Stimulated activated naive CD8-positive, alpha-beta T cell treated with anti-CD3 and anti-CD28 coated beads, Interleukin-15, amount 100 ng/mL, for 72 hours (primary cell): ENCODE measurements at regions not wholly inside any gene's neighbourhood (a gene's known extent, or its start where the extent isn't known, plus 50 kb on each side); places are given as distances from the start of the nearest gene placed in this dataset.
"Not testable (repeated sequence)": the region's sequence is repeated elsewhere in the genome, so short reads cannot be mapped to it uniquely, and the experiment has no call there.

Experiments used
- ATAC-seq: fragments of 150-1000 bp; cut with Tn5 transposase; 2 replicates; pipeline ENCODE4 v1.10.0; 2021; ENCODE audit warnings: mild to moderate bottlenecking, moderate library complexity
- DNase-seq, 2 donors: peaks; one replicate each; pipeline ENCODE4 v3.0.0; 2021 to 2022
- H3K27ac Mint-ChIP-seq, 2 donors: one replicate each; pipeline ENCODE4 v1.8.0; 2022; ENCODE audit warnings: mild to moderate bottlenecking in 2 of 2, mixed read lengths in 2 of 2, moderate library complexity in 2 of 2
- H3K27me3 Mint-ChIP-seq: one replicate; pipeline ENCODE4 v1.8.0; 2022; ENCODE audit warnings: mixed read lengths
- H3K4me1 Mint-ChIP-seq: one replicate; pipeline ENCODE4 v1.8.0; 2022; ENCODE audit warnings: mild to moderate bottlenecking, mixed read lengths
- H3K4me3 Mint-ChIP-seq, 2 donors: one replicate each; pipeline ENCODE4 v1.8.0; 2022; ENCODE audit warnings: mild to moderate bottlenecking in 2 of 2, mixed read lengths in 2 of 2, moderate library complexity in 1 of 2
- H3K9me3 Mint-ChIP-seq, 2 donors: one replicate each; pipeline ENCODE4 v1.8.0; 2022; ENCODE audit warnings: mixed read lengths in 2 of 2

DNA sequence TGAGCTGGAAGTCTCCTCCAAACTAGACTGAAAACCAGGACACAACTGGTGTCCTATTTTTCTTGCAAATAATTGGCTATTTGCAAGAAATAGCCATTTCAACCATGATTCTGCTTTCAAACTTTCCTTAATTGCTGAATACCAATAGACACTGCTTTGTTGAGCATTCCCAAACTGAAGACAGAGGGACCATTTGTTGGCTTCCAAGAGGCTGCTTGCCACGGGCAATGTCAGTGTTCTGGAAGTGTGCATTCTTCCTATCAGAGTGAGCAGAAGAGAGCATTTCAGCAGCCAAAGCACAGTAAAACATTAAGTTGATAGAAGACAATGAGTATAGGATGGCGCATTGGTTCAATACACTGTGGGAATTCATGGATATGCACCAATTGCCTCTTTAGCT lies 360.5 kb upstream of the RGPD4 start:
- DNase-seq (no peak), ATAC-seq (no peak)
- no peaks in the 10 kb centered on the region for H3K4me1 Mint-ChIP-seq
- H3K27ac Mint-ChIP-seq = no peak overlapping the region
- no peaks in the 10 kb centered on the region for H3K27me3 Mint-ChIP-seq
- H3K4me3 Mint-ChIP-seq = no peak overlapping the region
- H3K9me3 Mint-ChIP-seq = peaks cover 28 to 35% of the 10 kb centered on the region in 2 donors

DNA sequence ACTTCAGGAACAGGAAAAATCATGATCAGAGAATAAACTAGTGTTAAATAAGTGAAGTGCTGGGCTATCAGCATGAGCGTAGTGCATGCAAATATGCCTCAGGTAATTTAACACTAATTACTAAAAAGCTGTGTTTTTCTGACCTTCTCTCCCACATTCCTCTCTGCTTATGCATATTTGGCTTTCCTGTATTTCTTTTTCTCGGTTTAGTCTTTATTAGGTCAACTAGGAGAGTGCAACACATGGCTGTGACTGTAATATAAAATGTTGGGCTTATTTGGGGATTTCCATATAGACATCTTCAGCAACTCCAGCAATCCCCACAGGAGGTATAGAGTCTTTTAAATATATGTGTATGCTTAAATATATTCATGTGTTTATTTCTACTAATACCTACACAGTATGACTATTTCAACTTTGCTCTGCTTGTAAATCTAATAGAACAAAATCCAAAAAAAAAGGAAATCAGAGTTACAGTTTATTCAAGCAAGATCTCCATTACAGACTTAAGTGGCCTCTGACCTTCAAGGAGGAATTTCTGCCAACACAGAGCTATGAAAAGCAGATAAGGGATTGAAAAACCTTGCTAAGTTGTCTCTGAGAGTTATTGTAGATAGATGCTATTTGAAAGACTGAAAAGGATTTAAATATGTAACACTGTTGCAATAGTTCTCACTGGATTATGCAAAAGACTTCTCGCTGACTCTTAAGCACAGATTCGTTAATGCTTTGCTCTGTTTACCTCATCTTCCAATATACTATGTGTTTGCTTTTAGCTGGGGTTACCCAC lies 359.5 kb upstream of the RGPD4 start:
- Mint-ChIP-seq H3K4me1 (no peaks in the 10 kb centered on the region), H3K27ac (no peak overlapping the region), H3K4me3 (no peak overlapping the region), H3K27me3 (no peaks in the 10 kb centered on the region), H3K9me3 (peaks cover 27 to 31% of the 10 kb centered on the region in 2 donors)
- ATAC-seq (no peak), DNase-seq (no peak)

DNA sequence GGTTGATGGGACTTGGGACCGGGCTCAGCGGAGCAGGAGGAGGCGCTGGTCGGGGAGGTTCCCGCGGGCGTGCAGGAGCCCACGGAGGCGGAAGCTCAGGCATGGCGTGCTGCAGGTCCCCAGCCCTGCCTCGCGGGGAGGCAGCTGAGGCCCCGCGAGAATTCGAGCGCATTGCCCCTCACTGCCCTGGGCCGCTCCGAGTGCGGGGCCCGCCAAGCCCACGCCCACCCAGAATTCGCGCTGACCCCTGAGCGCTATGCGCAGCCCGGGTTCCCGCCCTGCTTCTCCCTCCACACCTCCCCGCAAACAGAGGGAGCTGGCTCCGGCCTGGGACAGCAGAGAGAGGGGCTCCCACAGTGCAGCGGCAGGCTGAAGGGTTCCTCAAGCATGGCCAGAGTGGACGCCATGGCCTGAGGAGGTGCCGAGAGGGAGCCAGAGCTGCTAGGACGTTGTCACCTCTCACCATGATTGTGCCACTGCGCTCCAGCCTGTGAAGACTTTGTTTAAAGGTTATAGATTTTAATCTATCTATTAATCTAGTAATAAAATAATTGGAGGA lies 357.2 kb upstream of the RGPD4 start:
- no peak for DNase-seq
- no peak for ATAC-seq
- no peaks in the 10 kb centered on the region for H3K4me1 Mint-ChIP-seq
- no peak overlapping the region for H3K27ac Mint-ChIP-seq
- no peak overlapping the region for H3K4me3 Mint-ChIP-seq
- no peaks in the 10 kb centered on the region for H3K27me3 Mint-ChIP-seq
- peaks cover 18 to 20% of the 10 kb centered on the region in 2 donors for H3K9me3 Mint-ChIP-seq

DNA sequence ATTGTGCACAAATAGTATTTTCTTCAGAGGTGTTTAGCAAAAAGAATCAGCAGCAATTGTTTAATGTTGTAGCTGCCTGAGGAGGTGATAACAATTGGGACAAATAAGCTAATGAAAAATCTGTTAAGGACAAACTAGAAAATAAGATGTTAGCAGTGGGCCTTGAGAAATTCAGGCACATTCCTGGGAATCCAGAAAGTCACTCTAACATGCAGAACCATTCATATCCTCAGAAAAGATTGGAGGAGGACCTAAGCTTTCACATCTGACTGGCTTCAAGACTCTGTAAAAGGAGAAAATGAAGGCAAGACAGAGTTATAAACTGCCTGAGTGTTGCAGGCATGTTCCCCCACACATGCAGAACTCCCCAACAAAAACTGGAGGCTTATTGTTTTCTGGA lies 353.5 kb upstream of the RGPD4 start:
- no peak for DNase-seq
- no peak overlapping the region for H3K27ac Mint-ChIP-seq
- H3K27me3 Mint-ChIP-seq = no peaks in the 10 kb centered on the region
- no peaks in the 10 kb centered on the region for H3K4me1 Mint-ChIP-seq
- H3K9me3 Mint-ChIP-seq = peaks cover 13% of the 10 kb centered on the region in 2 donors
- no peak overlapping the region for H3K4me3 Mint-ChIP-seq
- no peak for ATAC-seq

DNA sequence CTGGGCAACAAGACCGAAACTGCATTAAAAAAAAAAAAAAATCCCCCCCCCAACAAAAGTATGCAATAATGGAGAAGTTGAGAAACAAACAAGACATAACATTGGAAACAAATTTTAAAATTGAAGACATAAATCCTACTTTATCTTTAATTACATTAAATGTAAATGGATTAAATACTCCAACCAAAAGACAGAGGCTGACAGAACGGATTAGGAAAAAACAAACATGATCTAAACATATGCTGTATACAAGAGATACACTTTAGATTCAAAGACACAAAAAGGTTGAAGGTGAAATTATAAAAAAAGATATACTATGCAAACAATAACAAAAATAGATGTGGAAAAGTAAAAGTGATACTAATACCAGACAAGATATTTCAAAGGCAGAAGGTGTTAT lies 350.8 kb upstream of the RGPD4 start:
- H3K9me3 Mint-ChIP-seq = peaks cover 6% of the 10 kb centered on the region in 2 donors
- DNase-seq = no peak
- H3K4me1 Mint-ChIP-seq = no peaks in the 10 kb centered on the region
- no peak overlapping the region for H3K27ac Mint-ChIP-seq
- no peak overlapping the region for H3K4me3 Mint-ChIP-seq
- ATAC-seq = no peak
- no peaks in the 10 kb centered on the region for H3K27me3 Mint-ChIP-seq

DNA sequence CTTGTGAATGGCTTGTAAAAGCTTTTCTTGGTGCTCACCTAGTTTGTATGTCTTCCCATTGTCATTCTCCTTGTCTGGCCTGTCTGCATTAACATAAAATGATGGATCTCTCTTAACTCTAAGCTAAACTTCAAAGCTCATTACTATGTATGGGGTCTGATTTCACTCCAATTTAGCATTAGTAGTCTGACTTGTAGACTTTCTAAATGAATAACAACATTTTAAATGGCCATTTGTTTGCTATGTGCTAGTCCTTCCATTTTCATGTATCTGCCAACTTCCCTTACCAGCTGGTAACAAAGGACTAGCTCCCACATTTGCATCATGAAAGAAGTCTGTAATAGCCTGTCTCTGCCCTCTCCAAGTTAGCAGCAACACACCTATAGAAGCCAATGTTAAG lies 324.2 kb upstream of the RGPD4 start:
- Mint-ChIP-seq H3K27ac (no peak overlapping the region), H3K9me3 (no peaks in the 10 kb centered on the region), H3K27me3 (no peaks in the 10 kb centered on the region), H3K4me1 (no peaks in the 10 kb centered on the region), H3K4me3 (no peak overlapping the region)
- ATAC-seq (no peak), DNase-seq (no peak)

DNA sequence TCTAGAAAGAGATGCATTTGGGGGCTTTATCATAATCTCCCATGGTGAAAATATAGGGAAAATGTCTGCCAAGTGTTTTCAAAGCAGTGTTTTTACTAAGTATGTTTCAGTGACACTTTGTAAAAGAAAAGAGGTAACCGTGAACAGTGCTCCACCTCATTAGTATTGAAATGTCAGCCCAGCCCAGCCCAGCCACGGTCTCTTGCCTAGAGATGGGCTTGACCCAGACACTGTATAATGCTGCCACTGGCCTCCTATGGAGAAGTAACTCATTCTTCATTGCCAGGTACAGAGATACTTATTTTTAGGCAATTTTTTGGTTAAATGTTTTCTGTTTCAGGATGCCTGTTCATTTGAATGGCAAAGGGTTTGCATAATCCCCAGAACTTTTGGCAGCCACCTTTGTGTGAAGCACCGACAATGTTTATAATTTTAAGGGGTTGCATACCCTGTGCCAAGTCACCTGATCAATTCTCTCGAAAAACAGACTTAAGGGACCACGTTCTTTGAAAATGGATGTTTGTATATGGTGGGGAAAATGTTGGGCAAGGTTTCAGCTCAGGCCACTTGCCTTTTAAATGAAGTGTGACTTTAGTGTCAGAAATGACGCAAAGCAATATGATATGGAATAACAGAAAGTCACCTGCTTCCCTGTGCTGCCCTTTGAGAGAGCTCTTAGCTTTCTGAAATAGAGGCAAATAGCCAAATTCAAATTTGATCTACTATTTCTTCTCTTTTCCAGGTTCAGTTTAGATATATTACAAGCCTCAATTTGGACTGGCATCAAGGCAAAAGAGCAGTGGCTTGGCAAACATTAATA lies 314.5 kb upstream of the RGPD4 start:
- Mint-ChIP-seq H3K4me1 (no peaks in the 10 kb centered on the region), H3K9me3 (peaks cover 0 to 9% of the 10 kb centered on the region in 2 donors), H3K27me3 (no peaks in the 10 kb centered on the region), H3K4me3 (no peak overlapping the region), H3K27ac (no peak overlapping the region)
- ATAC-seq = no peak
- no peak for DNase-seq

DNA sequence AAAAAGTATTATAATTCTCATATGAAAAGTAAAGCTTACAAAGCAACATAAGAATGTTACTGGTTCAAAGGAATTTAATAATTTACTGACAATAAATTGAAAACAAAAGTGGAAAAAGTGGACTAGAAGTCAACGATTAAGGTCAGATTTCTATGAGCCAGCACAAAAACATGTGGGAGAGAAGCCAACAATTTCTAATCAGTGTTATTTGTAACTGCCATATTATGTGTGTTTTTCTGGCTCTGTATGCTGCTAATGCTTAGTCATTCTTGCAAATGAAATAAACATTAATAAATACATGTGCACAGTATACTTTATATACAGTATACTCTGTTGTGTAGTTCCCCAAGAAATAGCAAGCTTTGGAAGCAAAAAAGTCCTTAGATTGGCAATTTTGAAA lies 301.3 kb upstream of the RGPD4 start:
- peaks cover 6 to 9% of the 10 kb centered on the region in 2 donors for H3K9me3 Mint-ChIP-seq
- no peaks in the 10 kb centered on the region for H3K4me1 Mint-ChIP-seq

DNA sequence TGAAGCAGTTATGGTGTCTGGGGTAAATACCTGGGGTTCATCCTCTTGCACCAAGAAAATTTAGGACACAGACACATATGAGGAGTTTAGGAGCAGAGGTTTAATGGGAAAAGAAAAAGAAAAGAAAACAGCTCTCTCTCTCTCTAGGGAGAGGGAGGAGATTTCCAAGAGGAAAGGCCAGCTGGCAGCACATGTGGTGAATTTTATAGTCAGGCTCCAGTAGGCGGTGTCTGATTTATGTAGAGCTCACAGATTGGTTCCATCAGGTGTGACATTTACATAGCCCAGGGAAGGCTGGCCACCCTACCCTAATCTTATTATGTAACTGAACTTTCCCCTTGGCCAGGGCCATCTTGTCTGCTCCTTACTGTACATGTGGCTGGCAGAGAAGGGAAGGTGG lies 297.5 kb upstream of the RGPD4 start:
- Mint-ChIP-seq H3K9me3 (peaks cover 0 to 8% of the 10 kb centered on the region in 2 donors), H3K27ac (no peak overlapping the region), H3K4me1 (no peaks in the 10 kb centered on the region), H3K27me3 (no peaks in the 10 kb centered on the region), H3K4me3 (no peak overlapping the region)
- ATAC-seq = no peak
- DNase-seq = no peak

More for the DNA sequence above, 301.3 kb upstream of the RGPD4 start:
- Mint-ChIP-seq H3K27me3 (no peaks in the 10 kb centered on the region), H3K4me3 (no peak overlapping the region), H3K27ac (no peak overlapping the region)
- no peak for DNase-seq
- no peak for ATAC-seq

DNA sequence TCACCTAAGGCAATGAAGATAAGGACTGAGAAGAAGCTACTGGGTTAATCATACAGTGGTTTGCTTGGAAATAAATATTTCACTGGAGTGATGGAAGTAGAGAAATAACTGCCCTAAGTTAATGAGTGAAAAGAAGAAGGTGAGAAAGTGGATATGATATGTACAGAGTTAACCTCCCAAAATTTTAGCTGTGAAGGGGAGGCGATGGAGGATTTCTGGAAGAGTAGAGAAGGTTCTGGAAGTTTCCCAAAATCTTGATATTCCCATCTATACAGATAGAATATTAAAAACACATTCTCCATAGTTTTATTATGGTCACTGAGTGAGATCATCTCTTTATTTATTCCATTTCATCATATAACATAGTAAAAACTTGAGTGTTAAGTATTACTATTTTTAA lies 296.6 kb upstream of the RGPD4 start:
- no peak for ATAC-seq
- Mint-ChIP-seq H3K9me3 (peaks cover 0 to 10% of the 10 kb centered on the region in 2 donors), H3K27ac (no peak overlapping the region), H3K4me1 (no peaks in the 10 kb centered on the region), H3K4me3 (no peak overlapping the region), H3K27me3 (no peaks in the 10 kb centered on the region)
- no peak for DNase-seq

DNA sequence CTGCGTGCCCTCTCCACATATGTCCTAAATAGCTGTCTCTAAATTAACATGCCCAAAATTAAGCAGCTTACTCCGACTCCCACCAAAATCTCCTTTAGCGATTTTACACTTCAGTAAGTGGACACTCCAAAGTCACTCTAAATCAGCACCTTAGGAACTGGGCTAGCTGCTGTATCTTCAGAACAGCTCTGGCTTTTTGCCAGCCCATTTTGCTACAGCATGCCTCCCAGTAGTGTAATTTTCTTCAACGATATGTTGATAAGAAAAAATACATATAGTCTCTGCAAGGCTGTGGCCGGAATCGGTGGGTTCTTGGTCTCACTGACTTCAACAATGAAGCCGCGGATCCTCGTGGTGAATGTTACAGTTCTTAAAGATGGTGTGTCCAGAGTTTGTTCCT lies 291.8 kb upstream of the RGPD4 start:
- H3K4me3 Mint-ChIP-seq = no peak overlapping the region
- H3K4me1 Mint-ChIP-seq = no peaks in the 10 kb centered on the region
- DNase-seq (no peak), ATAC-seq (no peak)
- H3K27me3 Mint-ChIP-seq = no peaks in the 10 kb centered on the region
- peaks cover 0 to 7% of the 10 kb centered on the region in 2 donors for H3K9me3 Mint-ChIP-seq
- H3K27ac Mint-ChIP-seq = no peak overlapping the region

DNA sequence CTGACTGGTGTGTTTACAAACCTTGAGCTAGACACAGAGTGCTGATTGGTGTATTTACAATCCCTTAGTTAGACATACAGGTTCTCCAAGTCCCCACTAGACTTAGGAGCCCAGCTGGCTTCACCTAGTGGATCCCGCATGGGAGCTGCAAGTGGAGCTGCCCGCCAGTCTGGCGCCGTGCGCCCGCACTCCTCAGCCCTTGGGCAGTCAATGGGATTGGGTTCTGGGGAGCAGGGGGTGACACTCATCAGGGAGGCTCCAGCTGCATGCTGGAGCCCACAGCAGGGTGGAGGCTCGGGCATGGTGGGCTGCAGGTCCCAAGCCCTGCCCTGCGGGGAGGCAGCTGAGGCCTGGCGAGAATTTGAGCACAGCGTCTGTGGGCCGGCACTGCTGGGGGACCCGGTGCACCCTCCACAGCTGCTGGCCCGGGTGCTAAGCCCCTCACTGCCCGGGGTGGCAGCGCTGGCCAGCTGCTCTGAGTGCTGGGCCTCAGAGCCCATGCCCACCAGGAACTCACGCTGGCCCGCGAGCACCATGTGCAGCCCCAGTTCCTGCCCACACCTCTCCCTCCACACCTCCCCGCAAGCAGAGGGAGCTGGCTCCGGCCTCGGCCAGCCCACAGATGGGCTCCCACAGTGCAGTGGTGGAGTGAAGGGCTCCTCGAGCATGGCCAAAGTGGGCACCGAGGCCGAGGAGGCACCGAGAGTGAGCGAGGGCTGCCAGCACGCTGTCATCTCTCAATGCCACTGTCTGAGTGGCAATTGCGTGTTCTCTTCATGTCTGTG lies 290.6 kb upstream of the RGPD4 start:
- H3K4me1 Mint-ChIP-seq, H3K27me3 Mint-ChIP-seq, H3K9me3 Mint-ChIP-seq, H3K4me3 Mint-ChIP-seq, DNase-seq, ATAC-seq, H3K27ac Mint-ChIP-seq: not testable (repeated sequence)

DNA sequence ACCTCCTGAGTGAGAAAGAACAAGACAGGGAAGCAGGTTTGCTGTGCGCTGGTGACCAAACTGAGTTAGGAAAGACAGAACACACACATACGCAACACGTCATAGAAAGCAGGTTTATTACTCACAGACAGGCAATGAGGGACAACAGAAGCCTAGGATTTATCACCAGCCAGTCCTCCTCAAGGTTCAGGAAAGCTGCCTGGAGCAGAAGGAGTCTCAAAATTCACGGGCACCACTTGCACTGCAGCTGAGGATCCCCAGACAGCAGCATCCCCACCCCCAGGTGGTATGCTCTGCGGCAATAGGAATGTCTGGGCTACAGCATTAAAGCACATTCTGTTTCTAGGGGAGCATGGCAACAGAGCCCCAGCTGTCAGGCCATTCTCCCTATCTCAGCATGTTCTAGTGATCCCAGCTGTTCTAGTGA lies 284.4 kb upstream of the RGPD4 start:
- no peaks in the 10 kb centered on the region for H3K9me3 Mint-ChIP-seq
- no peak overlapping the region for H3K27ac Mint-ChIP-seq
- no peak overlapping the region for H3K4me3 Mint-ChIP-seq
- H3K4me1 Mint-ChIP-seq = no peaks in the 10 kb centered on the region
- no peak for DNase-seq
- no peak for ATAC-seq
- H3K27me3 Mint-ChIP-seq = no peaks in the 10 kb centered on the region

DNA sequence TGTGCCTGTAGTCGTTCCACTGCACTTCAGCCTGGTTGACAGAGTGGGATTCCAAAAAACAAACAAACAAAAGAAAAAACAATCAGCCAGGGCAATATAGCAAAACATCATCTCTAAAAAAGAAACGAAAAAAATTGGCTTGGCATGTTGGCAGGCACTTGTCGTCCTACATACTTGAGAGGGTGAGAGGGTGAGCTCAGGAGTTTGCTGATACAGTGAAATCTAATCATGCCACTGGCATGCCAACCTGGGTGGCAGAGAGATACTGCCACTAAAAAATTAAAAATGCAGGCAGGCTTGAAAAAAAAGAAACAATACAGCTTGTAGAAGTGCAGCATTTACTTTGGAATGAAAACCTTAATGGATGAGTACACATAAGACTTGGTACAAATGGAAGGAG lies 282.9 kb upstream of the RGPD4 start:
- Mint-ChIP-seq H3K4me1 (no peaks in the 10 kb centered on the region), H3K27ac (no peak overlapping the region), H3K27me3 (no peaks in the 10 kb centered on the region), H3K4me3 (no peak overlapping the region), H3K9me3 (no peaks in the 10 kb centered on the region)
- DNase-seq (no peak), ATAC-seq (no peak)

DNA sequence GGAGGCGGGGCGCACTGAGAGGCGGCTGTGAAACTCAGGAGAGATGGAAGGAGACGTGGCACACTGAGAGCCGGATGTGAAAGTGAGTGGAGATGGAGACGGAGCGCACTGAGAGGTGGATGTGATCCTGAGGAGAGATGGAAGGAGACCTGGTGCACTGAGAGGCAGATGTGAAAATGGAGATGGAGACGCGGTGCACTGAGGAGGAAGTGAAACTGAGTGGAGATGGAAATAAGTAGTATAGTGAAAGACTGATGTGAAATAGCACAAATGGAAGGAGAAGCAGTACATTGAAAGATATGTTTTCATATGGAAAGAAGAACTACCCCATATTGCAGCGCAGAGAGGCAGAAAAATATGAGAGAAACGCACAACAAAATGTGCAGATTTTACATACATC lies 281.6 kb upstream of the RGPD4 start:
- ATAC-seq (no peak), DNase-seq (no peak)
- no peaks in the 10 kb centered on the region for H3K27me3 Mint-ChIP-seq
- H3K4me1 Mint-ChIP-seq = no peaks in the 10 kb centered on the region
- H3K4me3 Mint-ChIP-seq = no peak overlapping the region
- H3K27ac Mint-ChIP-seq = no peak overlapping the region
- no peaks in the 10 kb centered on the region for H3K9me3 Mint-ChIP-seq
